ENCODE measurements at regions not wholly inside any gene's neighbourhood (a gene's known extent, or its start where the extent isn't known, plus 50 kb on each side); places are given as distances from the start of the nearest gene placed in this dataset.

DNA sequence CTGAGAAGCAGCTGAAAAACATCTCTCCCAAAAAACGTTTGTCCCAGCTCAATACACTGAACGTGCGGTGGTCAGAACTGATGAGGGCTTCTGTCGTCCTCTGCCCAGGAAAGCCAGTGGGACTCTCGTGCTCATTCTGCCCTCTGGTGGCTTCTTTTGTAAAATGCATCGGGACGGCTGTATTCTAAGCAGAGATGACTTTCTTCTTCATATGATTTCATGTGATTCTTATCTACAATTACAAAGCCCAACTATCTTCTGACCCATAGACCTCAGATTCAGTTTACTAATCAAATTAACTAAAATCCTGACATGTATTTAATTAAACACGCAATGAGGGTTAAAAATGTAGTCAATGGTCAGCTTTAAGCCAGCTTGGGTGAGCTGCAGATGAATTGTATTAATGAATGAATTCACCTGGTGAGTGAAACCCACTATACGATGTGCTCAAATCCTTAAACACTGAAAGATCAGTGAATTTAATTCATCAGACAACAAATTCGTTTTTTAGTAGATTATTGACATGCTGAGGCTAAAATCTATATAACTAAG is 117.6 kb upstream of the FAM204A start:
- no peak overlapping the region for H2BK120ac ChIP-seq (ENCODE audit: low read depth, low read length, poor library complexity, severe bottlenecking)
- no peak overlapping the region for H2BK20ac ChIP-seq (ENCODE audit: low read depth, low read length, poor library complexity, severe bottlenecking)
- no peak overlapping the region for H3K23ac ChIP-seq (ENCODE audit: insufficient read length, low read depth, low read length)
- no peaks in the 10 kb centered on the region for H3K9me3 ChIP-seq (ENCODE audit: control insufficient read depth, low read depth, low read length)
- H3K4ac ChIP-seq (ENCODE audit: low read depth, low read length) = no peak overlapping the region
- no peaks in the 10 kb centered on the region for H3K23me2 ChIP-seq (ENCODE audit: insufficient read length, low read depth, low read length, poor library complexity, severe bottlenecking)
- no peaks in the 10 kb centered on the region for H4K20me1 ChIP-seq (ENCODE audit: control insufficient read depth, insufficient read depth, insufficient read length)
- H3K4me2 ChIP-seq (ENCODE audit: insufficient read depth, insufficient read length, low read length) = no peak overlapping the region
- H3K79me1 ChIP-seq (ENCODE audit: insufficient read depth, low read depth, low read length, poor library complexity, severe bottlenecking) = no peaks in the 10 kb centered on the region
- Mint-ChIP-seq H3K9me3 (no peaks in the 10 kb centered on the region), H3K27ac (no peak overlapping the region), H3K4me1 (peaks cover 0 to 12% of the 10 kb centered on the region in 2 experiments; a peak in 2 of 4 replicates), H3K4me3 (no peak overlapping the region), H3K36me3 (ENCODE audit: insufficient read depth in 1 of 3, low read depth in 3 of 3) (no peaks in the 10 kb centered on the region), H3K27me3 (ENCODE audit: low read depth) (peaks cover 14% of the 10 kb centered on the region)
- H3K27ac ChIP-seq (ENCODE audit: insufficient read length, low read depth, low read length) = no peak overlapping the region
- no peak overlapping the region for H2AFZ ChIP-seq (ENCODE audit: low read length)
- peak; percentile 82 for TF ChIP-seq CTCF (conservative IDR thresholded peaks at IDR 0.05)
- no peaks in the 10 kb centered on the region for H3K4me1 ChIP-seq (ENCODE audit: insufficient read depth, low read length)
- H3K27me3 ChIP-seq (ENCODE audit: insufficient read depth, low read length) = no peaks in the 10 kb centered on the region
- H2BK5ac ChIP-seq (ENCODE audit: insufficient read length, low read length) = no peak overlapping the region
- no peak overlapping the region for H3T11ph ChIP-seq (ENCODE audit: low read length)
- no peak overlapping the region for H4K5ac ChIP-seq (ENCODE audit: insufficient read length, low read depth, low read length)
- no peak overlapping the region for H2BK15ac ChIP-seq (ENCODE audit: low read depth, low read length)
- no peak overlapping the region for H3K9ac ChIP-seq (ENCODE audit: extremely low read depth, insufficient read length, low read length)
- H2BK12ac ChIP-seq (ENCODE audit: insufficient read length, low read depth, low read length) = no peak overlapping the region
- H3K18ac ChIP-seq (ENCODE audit: insufficient read length, low read depth, low read length) = no peak overlapping the region
- no CpG with 5 or more reads among the region's 10 CpGs for WGBS (ENCODE audit: extremely low coverage, insufficient read length, low lambda C conversion rate)
- peak; percentile 75 for DNase-seq
- H3K79me2 ChIP-seq (ENCODE audit: insufficient read depth, low read length) = no peaks in the 10 kb centered on the region
- no peak overlapping the region for H4K8ac ChIP-seq (replicated peaks; ENCODE audit: insufficient read length, low read depth, low read length)
- H4K91ac ChIP-seq (ENCODE audit: insufficient read length, low read depth, low read length) = no peak overlapping the region
- no peak overlapping the region for H3K56ac ChIP-seq (ENCODE audit: insufficient read length, low read depth, low read length)
- no peak overlapping the region for H3K14ac ChIP-seq (ENCODE audit: insufficient read depth, low read length)
- H2AK5ac ChIP-seq (ENCODE audit: insufficient read length, low read length) = no peak overlapping the region
